B cell (primary cell): ENCODE measurements at regions not wholly inside any gene's neighbourhood (a gene's known extent, or its start where the extent isn't known, plus 50 kb on each side); places are given as distances from the start of the nearest gene placed in this dataset.

Experiments
- EZH2 ChIP-seq: IDR thresholded peaks from 2 replicates; pipeline ENCODE4 v1.6.1; 2012; ENCODE audit warnings: borderline replicate concordance, low read depth, mild to moderate bottlenecking, moderate library complexity, low read length; ENCODE audit not compliant: insufficient read depth, poor library complexity, severe bottlenecking
- TF ChIP-seq, protein P1 (sequence below): fragments of 200-600 bp; IDR thresholded peaks from one replicate; pipeline ENCODE4 v1.8.0; 2022; ENCODE audit warnings: antibody characterized with exemption, mild to moderate bottlenecking

- TF ChIP-seq EZH2 = no peak
- TF ChIP-seq, protein P1, sequence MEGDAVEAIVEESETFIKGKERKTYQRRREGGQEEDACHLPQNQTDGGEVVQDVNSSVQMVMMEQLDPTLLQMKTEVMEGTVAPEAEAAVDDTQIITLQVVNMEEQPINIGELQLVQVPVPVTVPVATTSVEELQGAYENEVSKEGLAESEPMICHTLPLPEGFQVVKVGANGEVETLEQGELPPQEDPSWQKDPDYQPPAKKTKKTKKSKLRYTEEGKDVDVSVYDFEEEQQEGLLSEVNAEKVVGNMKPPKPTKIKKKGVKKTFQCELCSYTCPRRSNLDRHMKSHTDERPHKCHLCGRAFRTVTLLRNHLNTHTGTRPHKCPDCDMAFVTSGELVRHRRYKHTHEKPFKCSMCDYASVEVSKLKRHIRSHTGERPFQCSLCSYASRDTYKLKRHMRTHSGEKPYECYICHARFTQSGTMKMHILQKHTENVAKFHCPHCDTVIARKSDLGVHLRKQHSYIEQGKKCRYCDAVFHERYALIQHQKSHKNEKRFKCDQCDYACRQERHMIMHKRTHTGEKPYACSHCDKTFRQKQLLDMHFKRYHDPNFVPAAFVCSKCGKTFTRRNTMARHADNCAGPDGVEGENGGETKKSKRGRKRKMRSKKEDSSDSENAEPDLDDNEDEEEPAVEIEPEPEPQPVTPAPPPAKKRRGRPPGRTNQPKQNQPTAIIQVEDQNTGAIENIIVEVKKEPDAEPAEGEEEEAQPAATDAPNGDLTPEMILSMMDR = no peak
These were observed 83.4 kb upstream of the PLET1 start for GRCh38 chr11:112344040-112344413.
